HG03108 (cell line): ENCODE measurements at regions not wholly inside any gene's neighbourhood (a gene's known extent, or its start where the extent isn't known, plus 50 kb on each side); places are given as distances from the start of the nearest gene placed in this dataset.

ENCODE experiments used
- ATAC-seq: cut with Tn5 transposase; IDR thresholded peaks from one replicate; pipeline ENCODE4 v1.9.1; 2021; ENCODE audit warnings: moderate library complexity; ENCODE audit not compliant: unreplicated experiment

DNA sequence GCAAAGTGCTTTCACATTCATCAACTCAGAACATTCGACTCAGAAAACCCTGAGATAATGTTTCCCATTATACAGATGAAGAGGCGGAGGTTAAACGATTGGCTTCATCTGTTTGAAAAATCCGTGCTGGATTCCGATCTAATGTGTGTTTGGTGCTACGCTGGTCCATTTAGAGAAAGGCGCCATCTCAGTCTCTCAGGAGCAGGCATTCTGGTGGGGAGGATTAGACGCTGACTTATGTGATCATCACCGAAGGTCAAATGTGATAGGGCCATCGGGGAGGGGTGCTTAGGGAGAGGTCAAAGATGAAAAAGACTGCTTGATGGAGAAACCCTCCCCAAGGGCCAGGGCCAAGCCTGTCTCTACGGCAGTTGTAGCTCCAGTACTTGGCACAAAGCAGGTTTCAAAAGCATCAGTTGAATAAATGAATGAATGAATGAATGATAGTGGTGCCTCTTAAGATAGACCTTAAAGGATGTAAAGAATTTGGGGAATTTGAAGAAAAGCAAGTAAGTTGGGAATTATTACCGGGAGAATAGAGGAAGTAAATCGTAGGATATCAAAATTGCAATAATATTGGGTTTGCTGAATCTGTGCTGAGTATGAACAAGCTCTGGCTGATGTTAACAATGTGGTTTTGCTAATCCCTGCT is 160.6 kb upstream of the SHB start:
- ATAC-seq: no peak

DNA sequence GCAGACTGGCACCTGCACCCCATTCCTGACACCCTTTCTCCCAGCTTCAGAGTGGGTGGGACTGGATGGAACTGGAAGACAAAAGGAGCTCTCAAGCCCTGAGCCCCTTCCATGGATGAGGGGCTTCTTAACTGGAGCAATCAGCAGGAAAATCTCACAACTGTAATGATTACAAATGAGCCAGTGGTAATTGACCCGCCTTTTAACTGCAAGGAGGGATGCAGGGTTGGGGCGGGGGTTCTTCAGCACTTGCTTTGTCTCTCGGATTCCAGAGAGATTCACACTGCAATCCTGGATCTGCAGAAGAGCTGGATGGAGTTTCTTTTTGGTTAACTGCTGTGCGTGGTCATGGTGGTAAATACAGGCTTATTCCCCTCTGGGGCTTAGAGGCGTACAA is 160.1 kb upstream of the SHB start:
- no peak for ATAC-seq

DNA sequence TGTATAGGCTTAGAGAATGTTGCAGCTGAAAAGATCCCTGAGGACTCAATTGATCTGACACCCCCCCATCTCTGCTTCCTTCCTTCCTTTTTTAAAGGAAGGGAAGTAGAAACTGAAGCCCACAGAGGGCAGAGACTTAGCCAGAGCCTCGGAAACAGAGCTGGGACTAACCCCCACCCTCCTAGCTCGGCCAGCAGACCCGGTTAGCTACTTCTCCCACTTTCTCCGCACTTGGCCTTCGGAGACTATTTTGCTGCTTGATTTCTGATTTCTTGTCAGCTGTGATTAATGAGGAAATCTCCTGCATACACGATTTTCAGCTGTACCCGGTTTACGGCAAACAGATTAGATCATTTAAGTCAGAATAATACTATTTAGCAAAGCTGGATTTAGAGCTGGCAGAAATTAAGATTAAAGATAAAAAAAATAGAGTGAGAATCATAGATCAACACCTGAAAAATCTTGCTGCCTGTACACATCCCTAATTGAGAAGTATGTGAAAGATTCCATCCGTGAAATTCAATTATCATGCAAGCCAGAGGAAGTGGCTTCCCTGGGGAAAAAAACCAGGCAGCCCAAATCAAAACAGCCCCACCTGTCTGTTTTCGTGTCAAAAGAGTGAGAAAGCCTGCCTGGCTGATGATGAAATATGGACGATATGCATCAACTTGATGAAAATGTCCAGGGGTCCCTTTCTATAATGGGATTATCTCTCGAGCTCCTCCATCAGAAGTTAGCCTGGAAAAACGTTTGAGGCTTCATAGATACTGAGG is 159.5 kb upstream of the SHB start:
- no peak for ATAC-seq

DNA sequence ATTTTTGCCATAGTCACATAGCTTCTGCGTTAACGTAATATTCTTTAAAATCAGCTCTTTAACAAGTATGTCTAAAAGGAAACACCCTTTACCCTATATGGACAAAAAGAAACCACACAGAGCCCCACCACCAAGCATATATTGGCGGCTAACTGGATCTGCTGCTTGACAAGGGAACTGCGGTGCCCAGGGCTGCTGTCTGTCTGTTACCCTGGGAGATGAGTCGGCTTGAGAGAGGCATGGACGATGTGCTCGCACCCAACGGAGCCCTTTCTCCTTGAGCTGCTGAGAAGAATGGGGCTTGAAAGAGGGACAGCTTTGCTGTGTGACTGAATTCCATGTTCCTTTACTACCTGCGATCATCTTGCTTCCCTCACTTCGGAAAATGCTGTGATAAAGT is 158.6 kb upstream of the SHB start:
- ATAC-seq: no peak

DNA sequence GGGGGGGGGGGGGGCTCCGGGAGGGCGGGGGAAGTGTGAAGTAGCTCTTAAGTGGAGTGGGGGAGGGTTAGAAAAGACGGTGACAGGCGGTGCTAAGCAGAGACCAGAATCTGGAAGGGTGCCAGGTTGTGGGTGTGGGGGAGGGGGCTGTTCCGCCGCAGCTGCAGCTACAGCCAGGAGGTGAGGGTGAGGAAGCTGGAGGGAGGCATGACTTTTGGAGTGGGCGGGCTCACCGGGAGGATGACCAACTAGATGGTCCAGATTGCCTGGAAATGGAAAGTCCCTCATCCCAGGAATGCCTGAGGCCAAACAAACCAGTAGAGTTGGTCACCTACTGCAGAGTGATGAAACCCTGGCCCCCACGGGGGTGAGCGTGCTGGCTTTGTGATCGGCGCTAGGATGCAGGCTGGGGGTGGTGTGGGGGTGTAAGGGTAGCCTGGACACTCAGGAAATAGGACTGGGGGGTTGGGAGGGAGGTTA is 158.1 kb upstream of the SHB start:
- ATAC-seq: peak; percentile 75

DNA sequence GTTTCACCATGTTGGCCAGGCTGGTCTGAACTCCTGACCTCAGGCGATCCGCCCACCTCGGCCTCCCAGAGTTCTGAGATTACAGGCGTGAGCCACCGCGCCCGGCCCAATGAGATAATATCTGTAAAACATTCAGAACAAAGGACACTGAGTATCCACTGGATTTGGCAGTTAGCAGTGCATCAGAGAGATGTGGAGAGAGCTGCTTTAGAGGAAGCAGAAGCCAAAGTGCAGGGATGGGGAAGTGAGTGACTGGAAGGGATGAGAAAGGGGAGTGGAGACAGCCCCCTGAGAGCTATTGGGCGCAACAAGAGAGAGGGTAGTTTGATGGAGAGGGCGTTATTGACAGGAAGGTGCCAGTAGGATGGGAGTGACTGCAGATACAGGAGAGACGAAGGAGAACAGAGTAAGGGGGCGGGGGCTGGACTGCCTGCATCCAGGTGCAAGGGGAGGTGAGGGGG is 157.5 kb upstream of the SHB start:
- no peak for ATAC-seq

DNA sequence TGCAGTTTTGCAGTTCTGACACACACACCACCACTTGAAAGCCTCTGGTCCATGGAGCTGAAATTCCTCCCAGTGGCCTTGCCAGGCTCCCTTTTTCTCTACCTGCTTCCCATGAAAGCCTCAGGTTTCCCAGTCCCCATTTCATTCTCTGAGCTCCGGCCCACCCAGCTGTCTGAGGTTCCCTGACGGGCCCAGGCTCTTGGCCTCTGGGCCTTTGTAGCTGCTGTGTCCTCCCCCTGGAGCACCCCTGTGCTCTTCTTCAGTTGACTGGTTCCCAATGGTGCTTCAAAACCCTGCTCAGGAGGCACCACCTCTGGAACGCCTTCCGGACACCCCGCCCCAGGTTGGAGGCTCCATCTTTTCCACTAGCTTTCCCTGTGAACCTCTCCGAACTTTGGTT is 155.9 kb upstream of the SHB start:
- ATAC-seq: no peak

DNA sequence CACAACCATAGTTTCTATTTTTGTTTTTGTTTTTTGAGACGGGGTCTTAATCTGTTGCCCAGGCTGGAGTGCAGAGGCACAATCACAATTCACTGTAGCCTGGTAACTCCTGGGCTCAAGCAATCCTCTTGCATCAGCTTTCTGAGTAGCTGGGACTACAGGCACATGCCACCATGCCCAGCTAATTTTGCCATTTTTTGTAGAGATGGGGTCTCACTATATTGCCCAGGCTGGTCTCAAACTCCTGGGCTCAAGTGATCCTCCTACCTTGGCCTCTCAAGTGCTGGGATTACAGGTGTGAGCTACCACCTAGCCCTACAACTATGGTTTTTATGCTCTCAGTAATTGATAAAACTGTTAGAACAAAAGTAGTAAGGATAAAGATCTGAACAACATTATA is 147.5 kb upstream of the SHB start:
- no peak for ATAC-seq

DNA sequence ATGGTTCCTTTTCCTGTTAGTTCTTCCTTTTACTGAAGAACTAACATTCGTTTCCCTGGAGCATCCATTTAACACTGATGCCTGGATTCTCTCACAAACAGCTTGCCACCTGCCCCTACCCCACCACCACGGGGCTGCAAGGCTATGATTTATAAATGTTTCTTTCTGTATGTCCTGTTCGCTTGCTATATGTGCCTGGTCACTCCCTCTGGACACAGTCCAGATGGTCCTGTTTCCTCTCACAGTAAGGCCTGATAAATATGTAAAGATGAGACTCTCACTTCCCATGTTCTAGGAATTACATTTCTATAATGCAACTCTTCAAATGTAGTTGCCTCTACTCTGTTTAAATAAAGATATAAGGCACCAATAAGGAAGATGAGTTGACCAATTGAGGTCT is 146.4 kb upstream of the SHB start:
- no peak for ATAC-seq

DNA sequence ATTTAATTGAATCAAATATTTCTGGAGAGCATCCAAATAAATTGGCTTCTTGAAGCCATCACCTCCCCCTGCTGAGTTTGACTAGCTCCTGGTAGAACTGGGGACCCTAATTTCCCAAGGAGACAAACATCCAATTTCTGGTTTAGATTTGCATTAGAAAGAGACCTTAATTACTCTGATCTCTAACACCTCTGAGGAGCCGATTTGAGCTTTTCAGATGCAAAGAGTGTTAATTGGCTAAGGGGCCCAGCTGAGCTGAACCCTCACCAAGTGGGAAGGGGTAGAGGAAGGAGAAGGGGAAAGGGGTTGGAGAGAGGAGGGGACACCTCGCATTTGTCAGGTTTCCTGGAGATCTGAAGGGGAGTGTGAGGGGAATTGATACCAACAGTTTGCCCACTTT is 145.4 kb upstream of the SHB start:
- ATAC-seq: no peak

DNA sequence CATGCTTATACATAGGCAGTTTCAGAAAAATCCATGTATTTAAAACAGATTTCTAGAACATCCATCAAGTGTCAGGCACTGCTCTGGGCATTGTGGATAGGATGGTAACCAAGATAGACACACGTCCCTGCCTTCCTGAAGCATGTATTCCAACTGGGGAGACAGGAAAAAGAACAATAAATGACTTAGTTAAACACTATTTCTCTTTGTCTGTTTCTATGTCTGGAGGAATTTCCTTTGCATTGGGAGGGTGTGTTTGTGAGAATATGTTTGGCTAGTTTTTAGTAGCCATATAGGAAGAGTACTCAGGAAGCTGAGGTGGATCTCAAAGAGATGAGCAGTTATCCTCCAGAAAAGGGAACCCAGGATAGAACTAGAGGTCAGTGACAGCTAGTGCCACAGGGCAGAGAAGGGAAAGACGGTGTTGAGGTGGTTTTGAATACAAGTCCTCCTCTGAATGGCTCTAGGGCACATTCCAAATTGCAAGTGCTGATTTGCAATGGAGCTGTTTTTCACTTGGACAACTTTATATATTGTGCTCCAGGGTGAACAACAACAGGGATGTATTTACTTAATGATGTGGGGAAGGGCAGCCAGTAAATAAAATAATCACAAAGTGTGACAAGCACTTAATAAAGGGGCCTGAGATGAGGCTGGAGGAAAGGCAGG is 144.7 kb upstream of the SHB start:
- ATAC-seq: no peak

DNA sequence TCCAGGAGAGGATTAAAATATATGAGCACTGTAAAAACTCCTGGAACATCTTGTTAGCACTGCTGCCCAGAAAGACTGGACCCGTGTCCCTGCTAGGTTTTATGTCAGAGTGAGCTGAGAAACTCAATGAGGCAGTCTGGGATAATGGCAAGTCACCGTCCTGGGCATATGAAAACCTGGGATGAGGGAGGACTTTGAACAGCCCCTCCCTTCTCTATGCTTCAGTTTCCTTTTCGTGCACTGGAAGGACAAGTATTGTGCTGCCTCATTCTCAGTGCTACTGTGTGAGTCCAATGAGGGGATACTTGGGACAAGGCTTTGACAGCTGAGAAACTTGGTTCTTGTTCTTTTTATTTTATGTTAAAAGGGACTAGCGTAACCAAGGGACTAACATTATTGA is 143.0 kb upstream of the SHB start:
- no peak for ATAC-seq

DNA sequence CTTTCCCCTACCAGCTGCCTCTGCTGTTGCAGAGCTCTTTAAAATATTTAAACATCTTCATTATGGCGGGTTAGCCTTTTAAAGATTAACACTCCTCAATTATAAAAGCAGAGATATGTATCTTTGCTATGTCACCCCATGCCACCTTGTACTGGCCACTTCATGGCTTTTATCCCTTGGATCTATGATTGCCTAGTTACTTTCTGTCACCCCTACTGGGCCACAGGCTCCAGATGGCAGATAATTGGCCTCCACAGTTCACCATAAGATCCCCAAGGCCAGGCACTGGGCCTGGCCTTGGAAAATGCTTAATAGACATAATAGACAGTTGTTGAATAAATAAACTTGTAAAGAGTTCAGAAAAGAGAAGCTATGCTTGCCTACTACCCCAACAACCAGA is 142.0 kb upstream of the SHB start:
- no peak for ATAC-seq

DNA sequence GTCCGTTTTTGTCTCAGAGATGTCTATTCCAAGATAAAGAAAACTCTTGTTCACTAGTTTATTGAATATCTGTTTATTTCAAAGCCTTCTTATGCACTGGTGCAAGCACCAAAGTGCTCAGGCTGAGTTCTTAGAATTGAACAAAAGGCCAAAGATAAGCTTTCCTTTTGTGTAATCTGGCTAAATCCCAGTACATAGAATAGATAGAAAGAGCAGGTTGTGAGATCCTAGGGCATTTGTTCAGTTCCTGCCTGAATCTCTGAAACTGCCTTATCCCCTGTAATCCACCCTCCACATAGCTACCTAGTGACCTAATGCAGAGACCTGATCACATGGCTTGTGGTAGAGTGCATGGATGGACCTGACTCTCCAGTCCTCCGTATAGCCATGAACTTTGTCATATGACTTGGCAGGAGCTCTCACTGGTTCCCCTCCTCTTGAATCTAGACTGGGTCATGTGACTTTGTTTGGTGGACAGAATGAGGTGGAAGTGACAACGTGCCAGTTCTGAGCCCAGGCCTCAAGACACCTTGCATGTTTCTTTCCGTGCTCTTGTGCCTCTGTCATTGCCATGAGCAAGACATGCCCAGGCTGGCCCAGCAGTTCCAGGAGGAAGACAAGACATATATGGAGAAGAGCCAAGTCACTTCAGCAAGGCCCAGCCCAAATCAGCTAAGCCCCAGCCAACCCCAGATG is 139.3 kb upstream of the SHB start:
- ATAC-seq: no peak

DNA sequence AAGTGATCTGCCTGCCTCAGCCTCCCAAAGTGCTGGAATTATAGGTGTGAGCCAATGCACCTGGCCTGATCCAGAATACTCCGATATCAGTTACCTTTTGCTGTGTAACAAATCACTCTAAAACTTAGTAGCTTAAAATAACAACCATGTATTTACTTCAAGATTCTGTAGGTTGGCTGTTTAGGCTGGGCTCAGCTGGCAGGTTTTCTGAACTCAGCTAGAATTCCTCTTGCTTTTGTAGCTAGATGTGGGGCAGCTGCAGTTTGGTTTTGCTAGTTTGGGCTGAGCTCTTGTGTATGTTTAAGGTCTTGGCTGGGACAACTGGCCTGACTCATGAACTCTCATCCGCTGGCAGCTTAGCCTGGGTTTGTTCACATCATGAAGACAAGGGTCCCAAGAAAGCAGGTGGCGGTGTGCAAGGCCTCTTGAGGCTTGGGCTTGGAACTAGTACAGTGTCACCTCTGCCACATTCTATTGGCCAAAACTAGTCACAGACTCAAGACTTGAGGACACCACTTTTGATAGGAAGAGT is 138.3 kb upstream of the SHB start:
- no peak for ATAC-seq

DNA sequence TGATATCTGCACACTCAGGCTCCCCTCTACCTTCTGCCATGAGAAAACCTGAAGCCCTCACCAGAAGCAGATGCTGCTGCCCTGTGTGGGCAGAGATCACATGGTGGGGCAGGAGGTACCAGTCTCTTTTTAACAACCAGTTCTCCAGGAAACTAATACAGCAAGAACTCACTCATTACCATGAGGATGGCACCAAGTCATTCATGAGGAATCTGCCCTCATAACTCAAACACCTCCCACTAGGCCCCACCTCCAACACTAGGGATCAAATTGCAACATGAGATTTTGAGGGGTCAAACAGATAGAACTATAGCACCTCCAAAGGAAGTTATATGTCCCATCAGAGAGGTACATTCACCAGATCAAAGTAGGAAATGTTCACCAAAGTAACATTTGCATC is 136.3 kb upstream of the SHB start:
- no peak for ATAC-seq

DNA sequence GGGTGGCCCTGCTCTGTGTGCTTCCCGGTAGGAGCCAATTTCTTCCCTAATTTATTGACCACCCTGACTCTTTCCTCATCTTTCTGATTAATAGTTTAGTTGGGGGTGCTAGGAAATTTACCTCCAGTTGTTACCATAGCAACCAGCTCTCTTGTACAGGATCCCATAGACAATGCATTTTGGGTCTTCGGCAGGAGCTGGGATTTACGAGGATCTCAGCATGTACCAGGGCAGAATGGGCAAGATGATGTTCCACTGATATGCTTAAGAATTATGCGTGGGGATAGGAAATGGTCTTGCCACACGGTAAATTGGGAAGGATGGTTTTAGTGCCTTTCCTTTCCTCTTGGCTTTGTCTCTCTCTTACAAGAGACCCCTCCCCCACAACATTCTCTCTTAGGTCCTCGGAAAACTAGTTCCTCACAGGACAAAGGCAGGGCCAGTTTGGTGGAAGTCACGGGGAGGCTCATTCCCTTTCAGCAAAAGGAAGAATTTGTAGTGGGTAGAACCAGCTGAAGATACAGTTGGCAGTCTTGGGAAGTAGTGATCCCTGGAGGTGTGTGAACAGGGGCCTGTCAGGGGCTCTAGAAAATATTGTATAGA is 133.4 kb upstream of the SHB start:
- ATAC-seq: no peak

DNA sequence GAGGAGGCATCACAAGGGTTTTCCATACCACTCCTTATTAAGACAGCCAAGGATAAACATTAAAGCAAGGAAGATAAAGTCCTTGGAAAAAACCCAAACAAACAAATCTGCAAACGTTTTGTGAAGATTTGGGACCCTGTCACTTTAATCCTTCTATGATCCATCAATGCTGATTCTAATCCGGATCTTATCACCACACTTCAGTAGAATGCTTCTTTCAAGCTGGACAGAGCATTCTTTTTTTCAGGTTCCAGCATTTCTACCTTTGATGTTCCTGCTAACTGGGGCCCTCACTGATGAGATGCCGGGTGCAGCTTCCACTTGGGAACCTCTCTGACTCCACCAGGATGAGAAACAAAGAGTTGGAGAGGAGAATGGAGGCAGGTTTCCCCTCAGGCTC is 132.8 kb upstream of the SHB start:
- no peak for ATAC-seq

DNA sequence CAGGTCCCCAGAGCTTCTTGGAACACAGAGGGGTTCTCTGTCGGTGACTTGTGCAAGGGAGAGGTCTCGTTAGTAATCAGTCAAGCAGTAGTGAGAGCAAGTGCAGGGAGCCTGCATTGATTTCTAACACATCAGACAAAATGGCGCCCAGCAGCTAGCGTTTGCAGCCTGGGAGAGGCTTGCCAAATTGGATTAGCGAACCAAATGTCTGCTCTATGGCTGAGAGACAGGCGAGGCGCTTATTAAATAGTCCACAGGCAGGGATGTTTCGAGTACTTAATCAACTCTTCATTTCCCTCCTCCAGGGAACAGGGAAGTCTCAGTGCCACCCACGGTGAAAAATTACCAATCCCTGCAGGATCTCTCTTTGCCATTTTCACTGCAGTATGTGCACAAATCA is 131.4 kb upstream of the SHB start:
- ATAC-seq: no peak

DNA sequence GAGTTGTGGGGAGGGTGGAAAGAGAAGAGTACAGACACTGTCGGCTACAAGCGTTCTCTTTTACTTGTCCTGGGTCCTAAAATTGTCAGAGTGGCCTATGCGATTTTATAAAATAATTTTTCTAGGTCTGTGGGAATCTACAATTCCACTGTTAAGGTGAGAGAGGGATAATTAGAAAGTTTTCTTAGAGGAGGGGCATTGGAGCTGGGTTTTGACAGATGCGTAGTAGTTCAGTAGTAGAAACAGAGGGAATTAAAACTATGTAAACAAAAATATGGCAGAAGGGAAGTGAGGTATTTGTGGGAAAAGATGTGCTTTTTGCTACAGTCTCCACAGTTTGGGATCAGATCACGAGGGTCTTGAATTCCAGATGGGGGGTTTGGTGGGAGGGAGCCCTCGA is 129.1 kb upstream of the SHB start:
- ATAC-seq: no peak

DNA sequence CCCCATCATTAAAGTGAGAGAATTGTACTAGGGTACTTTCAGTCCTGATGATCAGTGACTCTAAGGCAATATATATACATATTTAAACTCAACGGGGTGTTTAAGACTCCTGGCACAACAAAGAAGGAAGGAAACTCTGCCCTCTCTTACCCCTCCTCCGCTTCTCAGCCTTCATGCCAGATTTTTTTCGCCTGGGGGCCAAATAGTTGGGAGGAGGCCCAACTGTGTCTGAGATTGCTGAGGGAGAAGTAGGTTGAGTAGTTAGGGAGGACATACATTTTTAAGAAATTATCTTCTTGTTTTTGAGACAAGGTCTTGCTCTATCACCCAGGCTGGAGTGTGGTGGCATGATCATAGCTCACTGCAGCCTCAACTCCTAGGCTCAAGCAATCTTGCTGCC is 127.7 kb upstream of the SHB start:
- ATAC-seq: no peak
